H9 (cell line): ENCODE measurements at regions not wholly inside any gene's neighbourhood (a gene's known extent, or its start where the extent isn't known, plus 50 kb on each side); places are given as distances from the start of the nearest gene placed in this dataset.
A peak's percentile ranks its signal among the peaks of the same experiment; 100 is the strongest.

ENCODE experiments used
- DNase-seq: peaks from one replicate; pipeline ENCODE4 v3.0.0-alpha.2; 2017
- H2AFZ ChIP-seq: one replicate; pipeline ENCODE4 v1.6.1; 2013; ENCODE audit warnings: mild to moderate bottlenecking, low read length, control low read depth, moderate library complexity
- H2AK5ac ChIP-seq: 2 replicates; pipeline ENCODE4 v1.6.1; 2013; ENCODE audit warnings: low read length, control low read depth, mixed read lengths; ENCODE audit not compliant: insufficient read length
- H2BK120ac ChIP-seq: one replicate; pipeline ENCODE4 v1.6.1; 2013; ENCODE audit warnings: low read depth, mild to moderate bottlenecking, low read length, control low read depth, inconsistent platforms; ENCODE audit not compliant: poor library complexity, severe bottlenecking
- H2BK12ac ChIP-seq: 2 replicates; pipeline ENCODE4 v1.6.1; 2013; ENCODE audit warnings: low read length, control low read depth, mixed read lengths, low read depth; ENCODE audit not compliant: insufficient read length
- H2BK15ac ChIP-seq: 2 replicates; pipeline ENCODE4 v1.6.1; 2013; ENCODE audit warnings: low read depth, low read length, control low read depth
- H2BK20ac ChIP-seq: one replicate; pipeline ENCODE4 v1.6.1; 2013; ENCODE audit warnings: low read depth, mild to moderate bottlenecking, low read length, control low read depth, inconsistent platforms; ENCODE audit not compliant: poor library complexity, severe bottlenecking
- H2BK5ac ChIP-seq: 2 replicates; pipeline ENCODE4 v1.6.1; 2013; ENCODE audit warnings: low read length, control low read depth, mixed read lengths; ENCODE audit not compliant: insufficient read length
- H3K14ac ChIP-seq: 2 replicates; pipeline ENCODE4 v1.6.1; 2013; ENCODE audit warnings: low read length, control low read depth; ENCODE audit not compliant: insufficient read depth
- H3K18ac ChIP-seq: 2 replicates; pipeline ENCODE4 v1.6.1; 2013; ENCODE audit warnings: low read depth, mild to moderate bottlenecking, mixed read lengths, low read length, control low read depth; ENCODE audit not compliant: insufficient read length
- H3K23ac ChIP-seq: 2 replicates; pipeline ENCODE4 v1.6.1; 2013; ENCODE audit warnings: low read length, control low read depth, mixed read lengths, low read depth; ENCODE audit not compliant: insufficient read length
- H3K23me2 ChIP-seq: 2 replicates; pipeline ENCODE4 v1.6.1; 2013; ENCODE audit warnings: low read depth, mild to moderate bottlenecking, mixed read lengths, low read length, control low read depth; ENCODE audit not compliant: insufficient read length, poor library complexity, severe bottlenecking
- H3K27ac ChIP-seq: 2 replicates; pipeline ENCODE4 v1.5.1; 2013; ENCODE audit warnings: low read length, control low read depth, mixed read lengths, low read depth; ENCODE audit not compliant: insufficient read length
- H3K27me3 ChIP-seq: 2 replicates; pipeline ENCODE4 v1.6.1; 2013; ENCODE audit warnings: low read length, control low read depth, inconsistent platforms; ENCODE audit not compliant: insufficient read depth
- H3K4ac ChIP-seq: 2 replicates; pipeline ENCODE4 v1.6.1; 2013; ENCODE audit warnings: low read depth, mild to moderate bottlenecking, control low read depth, inconsistent platforms, low read length, moderate library complexity
- H3K4me1 ChIP-seq: 2 replicates; pipeline ENCODE4 v1.6.1; 2013; ENCODE audit warnings: low read length, control low read depth, inconsistent platforms; ENCODE audit not compliant: insufficient read depth
- H3K4me2 ChIP-seq: 2 replicates; pipeline ENCODE4 v1.6.1; 2013; ENCODE audit warnings: low read length, control low read depth, mixed read lengths; ENCODE audit not compliant: insufficient read length, insufficient read depth
- H3K56ac ChIP-seq: 2 replicates; pipeline ENCODE4 v1.6.1; 2013; ENCODE audit warnings: low read depth, mild to moderate bottlenecking, mixed read lengths, low read length, control low read depth; ENCODE audit not compliant: insufficient read length
- H3K79me1 ChIP-seq: 2 replicates; pipeline ENCODE4 v1.6.1; 2013; ENCODE audit warnings: low read depth, mild to moderate bottlenecking, moderate library complexity, low read length, control low read depth, inconsistent platforms; ENCODE audit not compliant: insufficient read depth, poor library complexity, severe bottlenecking
- H3K79me2 ChIP-seq: 2 replicates; pipeline ENCODE4 v1.6.1; 2013; ENCODE audit warnings: low read length, control low read depth, inconsistent platforms; ENCODE audit not compliant: insufficient read depth
- H3K9ac ChIP-seq: 2 replicates; pipeline ENCODE4 v1.6.1; 2013; ENCODE audit warnings: low read length, control low read depth, mixed read lengths; ENCODE audit not compliant: insufficient read length; ENCODE audit errors: extremely low read depth
- H3K9me3 ChIP-seq: one replicate; pipeline ENCODE4 v1.6.1; 2013; ENCODE audit warnings: low read depth, low read length, inconsistent platforms; ENCODE audit not compliant: control insufficient read depth
- H3T11ph ChIP-seq: one replicate; pipeline ENCODE4 v1.6.1; 2013; ENCODE audit warnings: mild to moderate bottlenecking, low read length, control low read depth, inconsistent platforms
- H4K20me1 ChIP-seq: one replicate; pipeline ENCODE4 v1.6.1; 2013; ENCODE audit not compliant: control insufficient read depth, insufficient read length, insufficient read depth
- H4K5ac ChIP-seq: 2 replicates; pipeline ENCODE4 v1.6.1; 2013; ENCODE audit warnings: low read depth, mild to moderate bottlenecking, mixed read lengths, low read length, control low read depth; ENCODE audit not compliant: insufficient read length
- H4K8ac ChIP-seq: replicated peaks from 2 replicates; pipeline ENCODE4 v1.6.1; 2013; ENCODE audit warnings: low read length, control low read depth, mixed read lengths, low read depth; ENCODE audit not compliant: insufficient read length
- H4K91ac ChIP-seq: 2 replicates; pipeline ENCODE4 v1.6.1; 2013; ENCODE audit warnings: low read depth, mild to moderate bottlenecking, moderate library complexity, mixed read lengths, low read length, control low read depth; ENCODE audit not compliant: insufficient read length
- H3K27ac Mint-ChIP-seq, 3 experiments: 2 replicates in 2 of 3; 3 replicates in 1 of 3; pipeline ENCODE4 v1.8.0; 2020 to 2021; ENCODE audit warnings: mixed read lengths in 3 of 3, mild to moderate bottlenecking in 1 of 3, moderate library complexity in 1 of 3
- H3K27me3 Mint-ChIP-seq: 2 replicates; pipeline ENCODE4 v1.8.0; 2021; ENCODE audit warnings: low read depth, mild to moderate bottlenecking, moderate library complexity, mixed read lengths
- H3K36me3 Mint-ChIP-seq, 3 experiments: 2 replicates in 2 of 3; 3 replicates in 1 of 3; pipeline ENCODE4 v1.8.0; 2020 to 2021; ENCODE audit warnings: low read depth in 3 of 3, mixed read lengths in 3 of 3; ENCODE audit not compliant: insufficient read depth in 1 of 3
- H3K4me1 Mint-ChIP-seq, 2 experiments: 2 replicates each; pipeline ENCODE4 v1.8.0; 2020; ENCODE audit warnings: mixed read lengths in 2 of 2
- H3K4me3 Mint-ChIP-seq, 2 experiments: 2 replicates in 1 of 2; 3 replicates in 1 of 2; pipeline ENCODE4 v1.8.0; 2020 to 2021; ENCODE audit warnings: mild to moderate bottlenecking in 2 of 2, mixed read lengths in 2 of 2, moderate library complexity in 1 of 2
- H3K9me3 Mint-ChIP-seq, 2 experiments: 2 replicates in 1 of 2; 3 replicates in 1 of 2; pipeline ENCODE4 v1.8.0; 2020; ENCODE audit warnings: mild to moderate bottlenecking in 2 of 2, mixed read lengths in 2 of 2, moderate library complexity in 1 of 2
- CTCF ChIP-seq: fragments of 200-600 bp; sonication (generic); conservative IDR thresholded peaks from 3 replicates; pipeline ENCODE4 v1.8.0; 2021; ENCODE audit warnings: antibody characterized with exemption, mild to moderate bottlenecking
- WGBS: extraction: QIAGEN DNeasy Blood & Tissue Kit; methylation state at CpG from one replicate; pipeline ENCODE4 v1.1.7; 2013; ENCODE audit warnings: missing lambda C conversion rate, low lambda C conversion rate, mixed read lengths; ENCODE audit not compliant: insufficient read length; ENCODE audit errors: extremely low coverage; 5-methylcytosine and 5-hydroxymethylcytosine counted together

DNA sequence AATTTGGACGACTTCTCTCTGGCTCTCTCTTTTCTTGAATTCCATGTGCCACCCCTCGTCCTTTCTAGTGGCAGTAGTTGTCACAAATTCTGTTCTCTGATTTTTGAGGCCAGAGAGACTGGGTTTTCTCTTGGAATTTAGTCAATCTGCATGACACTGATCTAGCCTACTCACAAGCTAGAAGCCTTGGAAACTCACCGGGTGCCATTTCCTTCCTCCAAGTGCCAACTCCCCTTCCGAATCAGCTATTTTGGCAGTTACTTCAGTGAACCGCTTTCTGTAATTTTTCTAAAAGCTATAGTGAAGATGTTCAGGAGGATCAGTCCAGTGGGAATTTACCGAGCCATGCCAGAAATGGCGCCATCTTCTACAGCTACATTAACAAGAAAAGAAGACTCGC is 228.9 kb downstream of the PMP22 start:
- H2BK15ac ChIP-seq = no peak overlapping the region
- Mint-ChIP-seq H3K36me3 (peaks cover 0 to 5% (median 0%) of the 10 kb centered on the region in 3 experiments; a peak in 3 of 7 replicates), H3K4me1 (peaks cover 57 to 59% of the 10 kb centered on the region in 2 experiments), H3K4me3 (peak overlapping the region in 1 of 2 experiments; percentile 28; a peak in 1 of 5 replicates), H3K9me3 (peaks cover 0 to 3% of the 10 kb centered on the region in 2 experiments; a peak in 1 of 5 replicates), H3K27me3 (no peaks in the 10 kb centered on the region), H3K27ac (peak overlapping the region; percentile 80 to 95 (median 84); a peak in 5 of 7 replicates)
- WGBS = no CpG with 5 or more reads among the region's 8 CpGs
- no peak overlapping the region for H3K23ac ChIP-seq
- no peak overlapping the region for H4K5ac ChIP-seq
- H3K14ac ChIP-seq = no peak overlapping the region
- no peak for TF ChIP-seq CTCF
- no peaks in the 10 kb centered on the region for H3K23me2 ChIP-seq
- H2AK5ac ChIP-seq = no peak overlapping the region
- no peak overlapping the region for H3K4ac ChIP-seq
- peak overlapping the region; percentile 23 for H2AFZ ChIP-seq
- no peaks in the 10 kb centered on the region for H3K9me3 ChIP-seq
- H3K4me1 ChIP-seq = peaks cover 11% of the 10 kb centered on the region; the same call in 1 of the 2 replicates
- H3K9ac ChIP-seq = no peak overlapping the region
- no peak overlapping the region for H2BK20ac ChIP-seq
- no peak overlapping the region for H3K56ac ChIP-seq
- no peak overlapping the region for H2BK5ac ChIP-seq
- peak; percentile 45 for DNase-seq
- no peaks in the 10 kb centered on the region for H4K20me1 ChIP-seq
- H3K18ac ChIP-seq = no peak overlapping the region
- H3K4me2 ChIP-seq = peak overlapping the region; percentile 24
- H3K79me1 ChIP-seq = no peaks in the 10 kb centered on the region
- no peak overlapping the region for H4K91ac ChIP-seq
- no peak overlapping the region for H2BK120ac ChIP-seq
- no peak overlapping the region for H4K8ac ChIP-seq
- H3K27ac ChIP-seq = peak overlapping the region; percentile 68
- H3K27me3 ChIP-seq = no peaks in the 10 kb centered on the region
- H3K79me2 ChIP-seq = no peaks in the 10 kb centered on the region
- no peak overlapping the region for H3T11ph ChIP-seq
- no peak overlapping the region for H2BK12ac ChIP-seq
